ENCODE measurements at regions not wholly inside any gene's neighbourhood (a gene's known extent, or its start where the extent isn't known, plus 50 kb on each side); places are given as distances from the start of the nearest gene placed in this dataset.

GRCh38 chr17:15049795-15050160 is 215.3 kb downstream of the PMP22 start:
- Histone ChIP-seq H2AFZ (ENCODE audit: low read depth, low read length, poor library complexity, severe bottlenecking) (no peak overlapping the region), H3K79me2 (ENCODE audit: insufficient read depth, low read length) (no peaks in the 10 kb centered on the region), H3K27me3 (ENCODE audit: insufficient read depth, low read length) (peaks cover 21% of the 10 kb centered on the region), H3K27ac (ENCODE audit: low read depth, low read length) (no peak overlapping the region), H3K4me1 (ENCODE audit: control insufficient read depth in 1 of 2, insufficient read depth in 2 of 2, low read length in 2 of 2) (no peaks in the 10 kb centered on the region), H4K20me1 (ENCODE audit: insufficient read depth) (no peaks in the 10 kb centered on the region), H3K9me3 (ENCODE audit: control insufficient read depth in 1 of 2, insufficient read depth in 1 of 2, low read depth in 1 of 2, low read length in 2 of 2) (no peaks in the 10 kb centered on the region), H3K4me2 (ENCODE audit: low read length) (no peak overlapping the region), H3K4me3 (replicated peaks in 1 of 2; ENCODE audit: low read depth in 1 of 2, low read length in 2 of 2) (no peak overlapping the region), H3K9ac (ENCODE audit: low read length) (no peak overlapping the region), H3K9me2 (ENCODE audit: insufficient read depth) (no peaks in the 10 kb centered on the region), H3K36me3 (ENCODE audit: control insufficient read depth in 1 of 2, insufficient read depth in 2 of 2, low read length in 2 of 2) (no peaks in the 10 kb centered on the region)
- DNase-seq (ENCODE audit: low read depth, low spot score) (no peak), ATAC-seq (no peak)
- RAD21 ChIA-PET (ENCODE audit: low non-redundant PET in 1 of 2, low total read pairs in 2 of 2, uncharacterized antibody in 2 of 2, unreplicated experiment in 2 of 2), result no interaction called here
- POLR2A ChIA-PET, result no interaction called here
- no TSS peak for BruUV-seq (replicated peaks)
- TF ChIP-seq SIN3A (IDR thresholded peaks at IDR 0.05; ENCODE audit: low read depth), result no peak
- TF ChIP-seq SP1 (IDR thresholded peaks at IDR 0.05; ENCODE audit: low read depth), result no peak
- TF ChIP-seq REST (IDR thresholded peaks at IDR 0.05; ENCODE audit: low read depth), result no peak
- no peak for TF ChIP-seq CBX3 (IDR thresholded peaks at IDR 0.05; ENCODE audit: low read depth)
- no peak for TF ChIP-seq POLR2AphosphoS5 (IDR thresholded peaks at IDR 0.05; ENCODE audit: low read depth, low read length)
- TF ChIP-seq ZBTB33 (IDR thresholded peaks at IDR 0.05; ENCODE audit: extremely low read depth, insufficient replicate concordance, low read length), result no peak
- TF ChIP-seq RAD21 (IDR thresholded peaks at IDR 0.05; ENCODE audit: low read depth), result no peak
- TF ChIP-seq JUND (IDR thresholded peaks at IDR 0.05), result no peak
- no peak for TF ChIP-seq EZH2 (IDR thresholded peaks at IDR 0.05)
- TF ChIP-seq EGR1 (IDR thresholded peaks at IDR 0.05; ENCODE audit: low read depth), result no peak
- TF ChIP-seq YY1 (IDR thresholded peaks at IDR 0.05; ENCODE audit: extremely low read depth, insufficient replicate concordance, low read depth, low read length), result no peak
- CTCF ChIA-PET, result no interaction called here
- intact Hi-C loops (cut with micrococcal nuclease), result no loop called here
